GM13976 (cell line): ENCODE measurements at regions not wholly inside any gene's neighbourhood (a gene's known extent, or its start where the extent isn't known, plus 50 kb on each side); places are given as distances from the start of the nearest gene placed in this dataset.

Source experiments
- DNase-seq: peaks from one replicate; pipeline ENCODE4 v3.0.0; 2012; ENCODE audit warnings: low spot score
- CTCF ChIP-seq: IDR thresholded peaks from 2 replicates; pipeline ENCODE4 v1.5.1; 2012; ENCODE audit warnings: borderline replicate concordance, mild to moderate bottlenecking; ENCODE audit not compliant: insufficient read depth; ENCODE audit errors: extremely low read depth, missing control alignments, control extremely low read depth
- in situ Hi-C: fragments of 300-500 bp; cut with MboI; formaldehyde crosslinking; loops from one replicate; pipeline ENCODE4 v1.12.0; 2022; ENCODE audit warnings: low sequenced_read_pairs, mixed read lengths, inconsistent platforms; ENCODE audit not compliant: unreplicated experiment

GRCh38 chr3:180320631-180321030 lies 281.3 kb upstream of the TTC14 start:
- in situ Hi-C loops = no loop called here
- no peak for TF ChIP-seq CTCF
- no peak for DNase-seq

GRCh38 chr3:180321534-180321933 lies 280.4 kb upstream of the TTC14 start:
- DNase-seq = no peak
- in situ Hi-C loops = no loop called here
- TF ChIP-seq CTCF = no peak

GRCh38 chr3:180322829-180323228 lies 279.1 kb upstream of the TTC14 start:
- no peak for TF ChIP-seq CTCF
- in situ Hi-C loops = no loop called here
- DNase-seq = no peak

GRCh38 chr3:180324791-180325190 lies 277.2 kb upstream of the TTC14 start:
- no peak for TF ChIP-seq CTCF
- DNase-seq = no peak
- in situ Hi-C loops = no loop called here

- in situ Hi-C loops = no loop called here
- DNase-seq = no peak
- no peak for TF ChIP-seq CTCF
These were observed 276.4 kb upstream of the TTC14 start for GRCh38 chr3:180325533-180325932.

- in situ Hi-C loops = no loop called here
- TF ChIP-seq CTCF = no peak
- DNase-seq = no peak
These were observed 276.0 kb upstream of the TTC14 start for GRCh38 chr3:180325958-180326357.

- in situ Hi-C loops = no loop called here
- DNase-seq = peak; percentile 38
- TF ChIP-seq CTCF = no peak
These were observed 272.8 kb upstream of the TTC14 start for GRCh38 chr3:180329187-180329586.
